Neural progenitor cell (in vitro differentiated cells): ENCODE measurements at regions not wholly inside any gene's neighbourhood (a gene's known extent, or its start where the extent isn't known, plus 50 kb on each side); places are given as distances from the start of the nearest gene placed in this dataset.
A peak's percentile ranks its signal among the peaks of the same experiment; 100 is the strongest.

Experiments used
- DNase-seq: peaks from one replicate; pipeline ENCODE4 v3.0.0-alpha.2; 2016; ENCODE audit warnings: low spot score
- H2AFZ ChIP-seq: fragments of 200-600 bp; sonication (generic); replicated peaks from 2 replicates; pipeline ENCODE4 v1.6.1; 2016; ENCODE audit warnings: antibody characterized with exemption
- H3F3A ChIP-seq: fragments of 200-600 bp; sonication (generic); 2 replicates; pipeline ENCODE4 v1.6.1; 2016; ENCODE audit warnings: antibody characterized with exemption, low read depth
- H3K27ac ChIP-seq: fragments of 200-600 bp; sonication (generic); 2 replicates; pipeline ENCODE4 v1.5.1; 2016; ENCODE audit warnings: mild to moderate bottlenecking
- H3K27me3 ChIP-seq: fragments of 200-600 bp; sonication (generic); 2 replicates; pipeline ENCODE4 v1.6.1; 2016; ENCODE audit warnings: mild to moderate bottlenecking, moderate library complexity
- H3K36me3 ChIP-seq: fragments of 200-600 bp; sonication (generic); 2 replicates; pipeline ENCODE4 v1.5.1; 2016
- H3K4me1 ChIP-seq: fragments of 200-600 bp; sonication (generic); 2 replicates; pipeline ENCODE4 v1.6.1; 2016; ENCODE audit warnings: mixed run types
- H3K4me2 ChIP-seq: fragments of 200-600 bp; sonication (generic); 2 replicates; pipeline ENCODE4 v1.6.1; 2016
- H3K4me3 ChIP-seq: fragments of 200-600 bp; sonication (generic); 2 replicates; pipeline ENCODE4 v1.5.1; 2016
- H3K79me2 ChIP-seq: fragments of 200-600 bp; sonication (generic); 2 replicates; pipeline ENCODE4 v1.6.1; 2016; ENCODE audit warnings: low read depth
- H3K9ac ChIP-seq: fragments of 200-600 bp; sonication (generic); 2 replicates; pipeline ENCODE4 v1.6.1; 2016
- H3K9me3 ChIP-seq: fragments of 200-600 bp; sonication (generic); 2 replicates; pipeline ENCODE4 v1.5.1; 2016; ENCODE audit warnings: low read depth
- H4K20me1 ChIP-seq: fragments of 200-600 bp; sonication (generic); 2 replicates; pipeline ENCODE4 v1.6.1; 2016; ENCODE audit warnings: low read depth
- H3K27ac Mint-ChIP-seq: 3 replicates; pipeline ENCODE4 v1.8.0; 2021; ENCODE audit warnings: mixed read lengths
- H3K27me3 Mint-ChIP-seq: 2 replicates; pipeline ENCODE4 v1.8.0; 2022; ENCODE audit warnings: low read depth, mild to moderate bottlenecking, inconsistent platforms, moderate library complexity, mixed read lengths; ENCODE audit not compliant: insufficient read depth
- H3K36me3 Mint-ChIP-seq: 3 replicates; pipeline ENCODE4 v1.8.0; 2021; ENCODE audit warnings: mixed read lengths
- H3K4me1 Mint-ChIP-seq: 3 replicates; pipeline ENCODE4 v1.8.0; 2021; ENCODE audit warnings: mixed read lengths
- H3K4me3 Mint-ChIP-seq: 3 replicates; pipeline ENCODE4 v1.8.0; 2021; ENCODE audit warnings: mild to moderate bottlenecking, moderate library complexity, mixed read lengths
- H3K9me3 Mint-ChIP-seq: 3 replicates; pipeline ENCODE4 v1.8.0; 2020; ENCODE audit warnings: mixed read lengths
- CTCF ChIP-seq: fragments of 200-600 bp; sonication (generic); IDR thresholded peaks from 2 replicates; pipeline ENCODE4 v1.5.1; 2017; ENCODE audit warnings: antibody characterized with exemption, mild to moderate bottlenecking
- EZH2 ChIP-seq: fragments of 200-600 bp; sonication (generic); IDR thresholded peaks from 2 replicates; pipeline ENCODE4 v1.6.1; 2017; ENCODE audit warnings: antibody characterized with exemption, mild to moderate bottlenecking, moderate library complexity
- EZH2phosphoT487 ChIP-seq: fragments of 200-600 bp; sonication (generic); IDR thresholded peaks from 2 replicates; pipeline ENCODE4 v1.6.1; 2017; ENCODE audit warnings: antibody characterized with exemption

DNA sequence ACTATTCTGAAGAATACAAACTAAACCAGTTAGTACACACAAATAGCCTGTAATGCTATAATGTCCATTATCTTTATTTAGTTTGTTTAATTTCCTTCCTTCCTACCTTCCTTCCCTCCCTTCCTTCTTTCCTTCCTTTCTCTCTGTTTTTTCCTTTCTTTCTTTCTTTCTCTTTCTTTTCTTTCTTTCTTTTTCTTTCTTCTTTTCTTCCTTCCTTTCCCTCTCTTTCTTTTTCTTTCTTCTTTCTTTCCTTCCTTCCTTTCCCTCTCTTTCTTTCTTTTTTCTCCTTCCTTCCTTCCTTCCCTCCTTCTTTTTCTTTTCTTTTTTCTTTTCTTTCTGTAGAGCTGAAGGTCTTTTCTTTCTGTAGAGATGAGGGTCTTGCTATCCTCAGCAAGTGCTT, 131.2 kb downstream of the TMEM30B start:
- H3K4me3 Mint-ChIP-seq = no peak overlapping the region
- H3K9me3 Mint-ChIP-seq = peaks cover 11% of the 10 kb centered on the region
- TF ChIP-seq CTCF (no peak), EZH2 (no peak), EZH2phosphoT487 (no peak)
- Histone ChIP-seq H3K79me2 (no peaks in the 10 kb centered on the region), H3K27me3 (no peaks in the 10 kb centered on the region), H3K27ac (no peak overlapping the region), H3K4me1 (peaks cover 24% of the 10 kb centered on the region), H4K20me1 (no peaks in the 10 kb centered on the region), H3K4me3 (no peak overlapping the region), H3K4me2 (no peak overlapping the region), H3K9ac (no peak overlapping the region), H3F3A (peaks cover 31% of the 10 kb centered on the region), H3K36me3 (no peaks in the 10 kb centered on the region), H2AFZ (no peak overlapping the region), H3K9me3 (no peaks in the 10 kb centered on the region)
- H3K36me3 Mint-ChIP-seq = no peaks in the 10 kb centered on the region
- H3K4me1 Mint-ChIP-seq = peaks cover 53% of the 10 kb centered on the region
- H3K27ac Mint-ChIP-seq = no peak overlapping the region
- H3K27me3 Mint-ChIP-seq = peaks cover 2% of the 10 kb centered on the region
- DNase-seq = no peak

- peaks cover 42% of the 10 kb centered on the region for H3K4me1 Mint-ChIP-seq
Observed at GRCh38 chr14:61148742-61149350, 132.3 kb downstream of the TMEM30B start.

GRCh38 chr14:61147831-61148549, 133.1 kb downstream of the TMEM30B start:
- no peaks in the 10 kb centered on the region for H3K79me2 ChIP-seq
- peaks cover 24% of the 10 kb centered on the region for H3K9me3 Mint-ChIP-seq
- H4K20me1 ChIP-seq = no peaks in the 10 kb centered on the region
- H3K9me3 ChIP-seq = peaks cover 13% of the 10 kb centered on the region
- H3K36me3 Mint-ChIP-seq = peaks cover 2% of the 10 kb centered on the region
- H3K27me3 Mint-ChIP-seq = peaks cover 2% of the 10 kb centered on the region
- peaks cover 13% of the 10 kb centered on the region for H3F3A ChIP-seq
- DNase-seq = peak; percentile 28
- no peak overlapping the region for H3K9ac ChIP-seq
- H3K4me1 Mint-ChIP-seq = peaks cover 34% of the 10 kb centered on the region
- H3K4me2 ChIP-seq = no peak overlapping the region
- no peak overlapping the region for H3K27ac ChIP-seq
- TF ChIP-seq CTCF = no peak
- no peak for TF ChIP-seq EZH2
- TF ChIP-seq EZH2phosphoT487 = no peak
- peak overlapping the region; percentile 78 for H3K27ac Mint-ChIP-seq
- H2AFZ ChIP-seq = no peak overlapping the region
- no peak overlapping the region for H3K4me3 Mint-ChIP-seq
- no peaks in the 10 kb centered on the region for H3K27me3 ChIP-seq
- no peak overlapping the region for H3K4me3 ChIP-seq
- H3K4me1 ChIP-seq = peaks cover 5% of the 10 kb centered on the region
- no peaks in the 10 kb centered on the region for H3K36me3 ChIP-seq

More at GRCh38 chr14:61148742-61149350, 132.3 kb downstream of the TMEM30B start:
- H3K4me3 Mint-ChIP-seq = no peak overlapping the region
- Histone ChIP-seq H3K79me2 (no peaks in the 10 kb centered on the region), H3F3A (peaks cover 22% of the 10 kb centered on the region), H3K27me3 (no peaks in the 10 kb centered on the region), H3K4me3 (no peak overlapping the region), H3K9ac (no peak overlapping the region), H2AFZ (no peak overlapping the region), H3K4me2 (no peak overlapping the region), H3K36me3 (no peaks in the 10 kb centered on the region), H3K4me1 (peaks cover 14% of the 10 kb centered on the region), H3K27ac (no peak overlapping the region), H4K20me1 (no peaks in the 10 kb centered on the region), H3K9me3 (peaks cover 5% of the 10 kb centered on the region)
- peaks cover 17% of the 10 kb centered on the region for H3K9me3 Mint-ChIP-seq
- H3K36me3 Mint-ChIP-seq = peaks cover 2% of the 10 kb centered on the region
- peaks cover 2% of the 10 kb centered on the region for H3K27me3 Mint-ChIP-seq
- TF ChIP-seq EZH2 (no peak), CTCF (no peak), EZH2phosphoT487 (no peak)
- H3K27ac Mint-ChIP-seq = no peak overlapping the region
- DNase-seq = no peak
